Activated CD4-positive, alpha-beta T cell treated with anti-CD3 and anti-CD28 coated beads, Interleukin-2, amount 50 U/mL, for 24 hours (primary cell): ENCODE measurements at regions not wholly inside any gene's neighbourhood (a gene's known extent, or its start where the extent isn't known, plus 50 kb on each side); places are given as distances from the start of the nearest gene placed in this dataset.

Experiments used
- DNase-seq, 2 donors: peaks; one replicate each; pipeline ENCODE4 v3.0.0-alpha.2; 2020; ENCODE audit warnings: low read depth in 1 of 2, low spot score in 1 of 2

GRCh38 chr1:222995236-222995580, 147.8 kb downstream of the TLR5 start:
- DNase-seq: no peak

- DNase-seq: no peak
Observed at GRCh38 chr1:222995620-222996309, 147.3 kb downstream of the TLR5 start.

GRCh38 chr1:222996310-222996975, 146.6 kb downstream of the TLR5 start:
- DNase-seq: no peak

GRCh38 chr1:223000632-223001031, 142.4 kb downstream of the TLR5 start:
- no peak for DNase-seq

- no peak for DNase-seq
Observed at GRCh38 chr1:223001653-223002634, 141.1 kb downstream of the TLR5 start.

GRCh38 chr1:223003549-223003948, 139.5 kb downstream of the TLR5 start:
- DNase-seq: no peak

GRCh38 chr1:223006371-223006770, 136.7 kb downstream of the TLR5 start:
- no peak for DNase-seq

GRCh38 chr1:223006917-223007648, 136.0 kb downstream of the TLR5 start:
- no peak for DNase-seq

GRCh38 chr1:223007935-223008334, 135.1 kb downstream of the TLR5 start:
- no peak for DNase-seq

- no peak for DNase-seq
Observed at GRCh38 chr1:223008808-223009207, 134.2 kb downstream of the TLR5 start.

- no peak for DNase-seq
Observed at GRCh38 chr1:223009406-223009805, 133.6 kb downstream of the TLR5 start.

- no peak for DNase-seq
Observed at GRCh38 chr1:223010582-223011504, 132.2 kb downstream of the TLR5 start.

- DNase-seq: no peak
Observed at GRCh38 chr1:223011505-223011856, 131.6 kb downstream of the TLR5 start.

- DNase-seq: no peak
Observed at GRCh38 chr1:223012176-223012788, 130.8 kb downstream of the TLR5 start.

- DNase-seq: no peak
Observed at GRCh38 chr1:223012938-223013337, 130.1 kb downstream of the TLR5 start.

- DNase-seq: no peak
Observed at GRCh38 chr1:223014142-223014873, 128.7 kb downstream of the TLR5 start.

GRCh38 chr1:223016381-223016780, 126.7 kb downstream of the TLR5 start:
- no peak for DNase-seq

- DNase-seq: no peak
Observed at GRCh38 chr1:223016890-223017289, 126.2 kb downstream of the TLR5 start.

GRCh38 chr1:223017291-223017690, 125.8 kb downstream of the TLR5 start:
- no peak for DNase-seq
